Breast epithelium (tissue), 4 donors: ENCODE measurements at regions not wholly inside any gene's neighbourhood (a gene's known extent, or its start where the extent isn't known, plus 50 kb on each side); places are given as distances from the start of the nearest gene placed in this dataset.

Source experiments
- DNase-seq, 2 donors: peaks; one replicate each; pipeline ENCODE4 v3.0.0-alpha.2; 2019; ENCODE audit warnings: low spot score in 2 of 2
- H3K27ac ChIP-seq, 2 donors: fragments of 200-600 bp; sonication (generic) in 1 of 2; one replicate each; pipeline ENCODE4 v1.5.1; 2016 to 2019; ENCODE audit warnings: mild to moderate bottlenecking in 1 of 2
- H3K27me3 ChIP-seq, 2 donors: fragments of 200-600 bp; sonication (generic) in 1 of 2; one replicate each; pipeline versions ENCODE4 v1.5.1 to v1.6.0; 2017 to 2019; ENCODE audit warnings: control low read depth in 1 of 2, mild to moderate bottlenecking in 1 of 2
- H3K36me3 ChIP-seq: fragments of 200-600 bp; one replicate; pipeline ENCODE4 v1.5.1; 2019
- H3K4me1 ChIP-seq, 2 donors: fragments of 200-600 bp; sonication (generic); one replicate each; pipeline ENCODE4 v1.5.1; 2016 to 2019; ENCODE audit warnings: control low read depth in 1 of 2
- H3K4me3 ChIP-seq, 3 donors: fragments of 200-600 bp; sonication (generic); 1 replicate in 2 of 3; 2 replicates in 1 of 3; pipeline ENCODE4 v1.5.1; 2016 to 2019; ENCODE audit warnings: mild to moderate bottlenecking in 3 of 3, moderate library complexity in 2 of 3
- H3K9me3 ChIP-seq, 2 donors: fragments of 200-600 bp; sonication (generic) in 1 of 2; one replicate each; pipeline ENCODE4 v1.5.1; 2016 to 2019; ENCODE audit warnings: control low read depth in 1 of 2
- CTCF ChIP-seq, 3 donors: fragments of 450-650 bp; IDR thresholded peaks; one replicate each; pipeline ENCODE4 v1.5.1; 2016 to 2017; ENCODE audit warnings: antibody characterized with exemption in 3 of 3, mild to moderate bottlenecking in 3 of 3, moderate library complexity in 3 of 3
- POLR2A ChIP-seq: fragments of 450-650 bp; IDR thresholded peaks from one replicate; pipeline ENCODE4 v1.6.1; 2016; ENCODE audit warnings: antibody characterized with exemption, mild to moderate bottlenecking, moderate library complexity
- POLR2AphosphoS5 ChIP-seq, 3 donors: sonication (generic); formaldehyde crosslinking; IDR thresholded peaks; one replicate each; pipeline ENCODE4 v1.6.1; 2017; ENCODE audit warnings: antibody characterized with exemption in 3 of 3
- intact Hi-C: fragments of 100-400 bp; cut with DNase I; formaldehyde crosslinking; loops from one replicate; pipeline ENCODE4 v1.15.1; 2023; ENCODE audit warnings: low total_unique reads

GRCh38 chr2:8046849-8047248 lies 635.0 kb upstream of the ID2 start:
- Histone ChIP-seq H3K27ac (no peak overlapping the region), H3K36me3 (no peaks in the 10 kb centered on the region), H3K4me1 (no peaks in the 10 kb centered on the region), H3K4me3 (no peak overlapping the region), H3K27me3 (no peaks in the 10 kb centered on the region), H3K9me3 (peaks cover 6 to 9% of the 10 kb centered on the region in 2 donors)
- no peak for TF ChIP-seq POLR2AphosphoS5 (IDR thresholded peaks at IDR 0.05)
- no peak for TF ChIP-seq POLR2A
- TF ChIP-seq CTCF (IDR thresholded peaks at IDR 0.05) = no peak
- intact Hi-C loops = no loop called here
- no peak for DNase-seq

GRCh38 chr2:8049176-8049575 lies 632.7 kb upstream of the ID2 start:
- no peak overlapping the region for H3K27ac ChIP-seq
- no peaks in the 10 kb centered on the region for H3K36me3 ChIP-seq
- H3K9me3 ChIP-seq = no peaks in the 10 kb centered on the region
- intact Hi-C loops = no loop called here
- H3K4me3 ChIP-seq = no peak overlapping the region
- no peaks in the 10 kb centered on the region for H3K4me1 ChIP-seq
- H3K27me3 ChIP-seq = no peaks in the 10 kb centered on the region
- no peak for DNase-seq
- TF ChIP-seq CTCF (IDR thresholded peaks at IDR 0.05) = no peak
- no peak for TF ChIP-seq POLR2A
- TF ChIP-seq POLR2AphosphoS5 (IDR thresholded peaks at IDR 0.05) = no peak

GRCh38 chr2:8049851-8050571 lies 631.8 kb upstream of the ID2 start:
- Histone ChIP-seq H3K9me3 (no peaks in the 10 kb centered on the region), H3K36me3 (no peaks in the 10 kb centered on the region), H3K4me3 (no peak overlapping the region), H3K27ac (no peak overlapping the region), H3K4me1 (no peaks in the 10 kb centered on the region), H3K27me3 (no peaks in the 10 kb centered on the region)
- intact Hi-C loops = no loop called here
- no peak for DNase-seq
- no peak for TF ChIP-seq POLR2AphosphoS5 (IDR thresholded peaks at IDR 0.05)
- TF ChIP-seq CTCF (IDR thresholded peaks at IDR 0.05) = no peak
- no peak for TF ChIP-seq POLR2A

- Histone ChIP-seq H3K9me3 (no peaks in the 10 kb centered on the region), H3K36me3 (no peaks in the 10 kb centered on the region), H3K27me3 (no peaks in the 10 kb centered on the region), H3K4me1 (no peaks in the 10 kb centered on the region), H3K27ac (no peak overlapping the region), H3K4me3 (no peak overlapping the region)
- no peak for DNase-seq
- TF ChIP-seq CTCF (IDR thresholded peaks at IDR 0.05) (no peak), POLR2AphosphoS5 (IDR thresholded peaks at IDR 0.05) (no peak), POLR2A (no peak)
- intact Hi-C loops = no loop called here
Observed at GRCh38 chr2:8053216-8053615, 628.6 kb upstream of the ID2 start.

- TF ChIP-seq POLR2A (no peak), CTCF (IDR thresholded peaks at IDR 0.05) (no peak), POLR2AphosphoS5 (IDR thresholded peaks at IDR 0.05) (no peak)
- intact Hi-C loops = no loop called here
Observed at GRCh38 chr2:8054070-8054469, 627.8 kb upstream of the ID2 start.

More at GRCh38 chr2:8054070-8054469, 627.8 kb upstream of the ID2 start:
- Histone ChIP-seq H3K4me3 (no peak overlapping the region), H3K27me3 (no peaks in the 10 kb centered on the region), H3K27ac (no peak overlapping the region), H3K9me3 (no peaks in the 10 kb centered on the region), H3K4me1 (no peaks in the 10 kb centered on the region), H3K36me3 (no peaks in the 10 kb centered on the region)
- no peak for DNase-seq
